Lower leg skin (tissue), 3 donors: ENCODE measurements at regions not wholly inside any gene's neighbourhood (a gene's known extent, or its start where the extent isn't known, plus 50 kb on each side); places are given as distances from the start of the nearest gene placed in this dataset.

ENCODE experiments used
- CTCF ChIP-seq, 3 donors: fragments of 450-650 bp; IDR thresholded peaks; one replicate each; pipeline ENCODE4 v1.5.1; 2016; ENCODE audit warnings: antibody characterized with exemption in 3 of 3, mild to moderate bottlenecking in 3 of 3, moderate library complexity in 2 of 3
- POLR2A ChIP-seq, 2 donors: fragments of 450-650 bp; IDR thresholded peaks; one replicate each; pipeline ENCODE4 v1.6.1; 2016 to 2017; ENCODE audit warnings: antibody characterized with exemption in 2 of 2, mild to moderate bottlenecking in 1 of 2, moderate library complexity in 1 of 2

GRCh38 chr2:122411231-122411630, 655.8 kb downstream of the TSN start:
- TF ChIP-seq POLR2A (IDR thresholded peaks at IDR 0.05): no peak
- TF ChIP-seq CTCF (IDR thresholded peaks at IDR 0.05): no peak
